Peyer's patch (tissue), 4 donors: ENCODE measurements at regions not wholly inside any gene's neighbourhood (a gene's known extent, or its start where the extent isn't known, plus 50 kb on each side); places are given as distances from the start of the nearest gene placed in this dataset.

ENCODE experiments used
- DNase-seq, 3 donors: peaks; one replicate each; pipeline ENCODE4 v3.0.0-alpha.2; 2017 to 2019
- H3K27ac ChIP-seq, 4 donors: fragments of 200-600 bp; sonication (generic); one replicate each; pipeline ENCODE4 v1.5.1; 2016 to 2019
- H3K27me3 ChIP-seq, 2 donors: fragments of 200-600 bp; sonication (generic); one replicate each; pipeline ENCODE4 v1.5.1; 2019
- H3K36me3 ChIP-seq, 3 donors: fragments of 200-600 bp; sonication (generic); one replicate each; pipeline ENCODE4 v1.5.1; 2016 to 2019
- H3K4me1 ChIP-seq, 4 donors: fragments of 200-600 bp; sonication (generic); one replicate each; pipeline ENCODE4 v1.5.1; 2016 to 2019
- H3K4me3 ChIP-seq, 4 donors: fragments of 200-600 bp; sonication (generic); 1 replicate in 3 of 4; 2 replicates in 1 of 4; pipeline ENCODE4 v1.5.1; 2016 to 2019; ENCODE audit warnings: mild to moderate bottlenecking in 1 of 4
- H3K9me3 ChIP-seq, 4 donors: fragments of 200-600 bp; sonication (generic); one replicate each; pipeline ENCODE4 v1.5.1; 2016 to 2019; ENCODE audit warnings: mild to moderate bottlenecking in 1 of 4
- CTCF ChIP-seq, 6 experiments: fragments of 450-650 bp in 4 of 6; fragments of 200-600 bp in 2 of 6; sonication (generic) in 1 of 6; IDR thresholded peaks; one replicate each; pipeline ENCODE4 v1.5.1; 2017 to 2019; ENCODE audit warnings: antibody characterized with exemption in 6 of 6, mild to moderate bottlenecking in 3 of 6, moderate library complexity in 1 of 6
- POLR2A ChIP-seq, 2 donors: fragments of 450-650 bp; IDR thresholded peaks; one replicate each; pipeline ENCODE4 v1.5.1; 2017; ENCODE audit warnings: antibody characterized with exemption in 2 of 2, mild to moderate bottlenecking in 2 of 2, moderate library complexity in 2 of 2

- no peaks in the 10 kb centered on the region for H3K36me3 ChIP-seq
- TF ChIP-seq POLR2A (IDR thresholded peaks at IDR 0.05) (no peak), CTCF (IDR thresholded peaks at IDR 0.05) (no peak)
- H3K9me3 ChIP-seq: no peaks in the 10 kb centered on the region
- H3K27me3 ChIP-seq: no peaks in the 10 kb centered on the region
- no peak overlapping the region for H3K27ac ChIP-seq
- H3K4me3 ChIP-seq: no peak overlapping the region
- H3K4me1 ChIP-seq: no peaks in the 10 kb centered on the region
- DNase-seq: no peak
Measured at GRCh38 chr12:75838309-75838708, 193.3 kb downstream of the PHLDA1 start.

- no peak for TF ChIP-seq POLR2A (IDR thresholded peaks at IDR 0.05)
- no peak for TF ChIP-seq CTCF (IDR thresholded peaks at IDR 0.05)
- H3K36me3 ChIP-seq: no peaks in the 10 kb centered on the region
- H3K27me3 ChIP-seq: no peaks in the 10 kb centered on the region
- H3K4me3 ChIP-seq: no peak overlapping the region
- H3K4me1 ChIP-seq: no peaks in the 10 kb centered on the region
- DNase-seq: no peak
- H3K9me3 ChIP-seq: no peaks in the 10 kb centered on the region
- no peak overlapping the region for H3K27ac ChIP-seq
Measured at GRCh38 chr12:75837700-75838099, 193.9 kb downstream of the PHLDA1 start.

- TF ChIP-seq CTCF (IDR thresholded peaks at IDR 0.05): no peak
- TF ChIP-seq POLR2A (IDR thresholded peaks at IDR 0.05): no peak
- Histone ChIP-seq H3K9me3 (no peaks in the 10 kb centered on the region), H3K27ac (no peak overlapping the region), H3K27me3 (no peaks in the 10 kb centered on the region), H3K4me1 (no peaks in the 10 kb centered on the region), H3K36me3 (no peaks in the 10 kb centered on the region), H3K4me3 (no peak overlapping the region)
- no peak for DNase-seq
Measured at GRCh38 chr12:75836533-75836932, 195.0 kb downstream of the PHLDA1 start.

- no peaks in the 10 kb centered on the region for H3K27me3 ChIP-seq
- H3K4me3 ChIP-seq: no peak overlapping the region
- TF ChIP-seq CTCF (IDR thresholded peaks at IDR 0.05) (no peak), POLR2A (IDR thresholded peaks at IDR 0.05) (no peak)
- no peaks in the 10 kb centered on the region for H3K36me3 ChIP-seq
- H3K9me3 ChIP-seq: no peaks in the 10 kb centered on the region
- no peak for DNase-seq
- H3K27ac ChIP-seq: no peak overlapping the region
- H3K4me1 ChIP-seq: no peaks in the 10 kb centered on the region
Measured at GRCh38 chr12:75834591-75834990, 197.0 kb downstream of the PHLDA1 start.

GRCh38 chr12:75833268-75833667, 198.3 kb downstream of the PHLDA1 start:
- Histone ChIP-seq H3K36me3 (no peaks in the 10 kb centered on the region), H3K27me3 (no peaks in the 10 kb centered on the region), H3K27ac (no peak overlapping the region), H3K4me3 (no peak overlapping the region), H3K9me3 (no peaks in the 10 kb centered on the region), H3K4me1 (no peaks in the 10 kb centered on the region)
- DNase-seq: no peak
- TF ChIP-seq CTCF (IDR thresholded peaks at IDR 0.05): no peak
- TF ChIP-seq POLR2A (IDR thresholded peaks at IDR 0.05): no peak

GRCh38 chr12:75831402-75831801, 200.2 kb downstream of the PHLDA1 start:
- H3K27me3 ChIP-seq: no peaks in the 10 kb centered on the region
- no peak overlapping the region for H3K4me3 ChIP-seq
- no peaks in the 10 kb centered on the region for H3K9me3 ChIP-seq
- H3K27ac ChIP-seq: no peak overlapping the region
- H3K4me1 ChIP-seq: no peaks in the 10 kb centered on the region
- H3K36me3 ChIP-seq: no peaks in the 10 kb centered on the region
- TF ChIP-seq CTCF (IDR thresholded peaks at IDR 0.05) (no peak), POLR2A (IDR thresholded peaks at IDR 0.05) (no peak)
- no peak for DNase-seq
